ENCODE measurements at regions not wholly inside any gene's neighbourhood (a gene's known extent, or its start where the extent isn't known, plus 50 kb on each side); places are given as distances from the start of the nearest gene placed in this dataset.
"Not testable (repeated sequence)": the region's sequence is repeated elsewhere in the genome, so short reads cannot be mapped to it uniquely, and the experiment has no call there.

DNA sequence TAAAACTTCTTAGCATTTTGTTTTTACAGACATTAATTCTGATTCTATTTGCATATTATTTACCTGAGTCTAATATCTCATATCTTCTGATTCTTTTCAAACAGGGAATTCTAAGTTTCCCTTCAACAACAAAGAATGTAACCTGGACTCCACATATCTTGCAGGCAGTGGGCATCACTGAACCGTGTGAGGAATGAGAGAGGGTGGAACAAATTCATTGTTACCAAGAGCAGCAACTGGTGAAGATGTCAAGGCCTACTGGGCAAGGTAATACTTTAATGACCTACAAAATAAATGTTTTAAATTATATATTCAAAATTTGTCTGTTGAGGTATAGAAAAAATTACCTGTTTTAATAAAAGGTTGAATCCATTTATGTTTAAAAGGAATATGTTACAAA is 455.3 kb upstream of the TUSC1 start:
- WGBS, 2 donors: 75 to 81% methylated on average over 1 of the region's 1 CpG

DNA sequence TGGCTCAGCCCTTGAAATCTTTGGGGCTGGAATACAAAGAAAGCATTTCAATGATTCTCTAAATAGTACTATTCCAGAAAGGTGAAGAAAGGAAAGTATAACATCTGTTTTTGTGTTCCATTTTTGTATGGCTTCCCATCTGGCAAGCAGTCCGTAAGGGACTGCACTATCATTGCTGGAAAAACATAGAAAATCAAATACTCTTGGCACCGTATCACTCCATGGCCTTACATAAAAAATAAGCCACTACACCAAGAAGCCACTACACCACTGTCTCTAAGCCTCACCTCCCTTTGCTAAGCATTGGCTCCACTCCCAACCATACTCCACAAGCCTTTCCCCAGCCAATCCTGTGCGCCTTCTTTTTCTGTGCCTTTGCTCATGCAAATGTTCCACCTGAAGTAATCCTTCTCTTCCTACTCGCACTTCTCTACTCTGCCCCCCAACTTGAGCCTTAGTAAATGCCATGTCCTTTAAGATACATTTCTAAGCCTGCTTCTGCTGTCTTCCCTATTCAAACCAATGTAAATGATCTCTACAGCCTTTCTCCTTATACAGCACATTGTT is 454.6 kb upstream of the TUSC1 start:
- intact Hi-C loops (cut with DNase I; ENCODE audit: low total_unique reads): no loop called here
- H3K9me3 ChIP-seq: no peaks in the 10 kb centered on the region
- no peak for DNase-seq

More for the DNA sequence above, 455.3 kb upstream of the TUSC1 start:
- Histone ChIP-seq H3K9me3 (no peaks in the 10 kb centered on the region), H3K4me1 (no peaks in the 10 kb centered on the region), H3K36me3 (ENCODE audit: low read depth, missing control alignments) (no peaks in the 10 kb centered on the region), H3K4me3 (no peak overlapping the region), H3K27ac (no peak overlapping the region), H3K27me3 (no peaks in the 10 kb centered on the region)
- intact Hi-C loops (cut with DNase I; ENCODE audit: low total_unique reads): no loop called here
- TF ChIP-seq, protein P1, sequence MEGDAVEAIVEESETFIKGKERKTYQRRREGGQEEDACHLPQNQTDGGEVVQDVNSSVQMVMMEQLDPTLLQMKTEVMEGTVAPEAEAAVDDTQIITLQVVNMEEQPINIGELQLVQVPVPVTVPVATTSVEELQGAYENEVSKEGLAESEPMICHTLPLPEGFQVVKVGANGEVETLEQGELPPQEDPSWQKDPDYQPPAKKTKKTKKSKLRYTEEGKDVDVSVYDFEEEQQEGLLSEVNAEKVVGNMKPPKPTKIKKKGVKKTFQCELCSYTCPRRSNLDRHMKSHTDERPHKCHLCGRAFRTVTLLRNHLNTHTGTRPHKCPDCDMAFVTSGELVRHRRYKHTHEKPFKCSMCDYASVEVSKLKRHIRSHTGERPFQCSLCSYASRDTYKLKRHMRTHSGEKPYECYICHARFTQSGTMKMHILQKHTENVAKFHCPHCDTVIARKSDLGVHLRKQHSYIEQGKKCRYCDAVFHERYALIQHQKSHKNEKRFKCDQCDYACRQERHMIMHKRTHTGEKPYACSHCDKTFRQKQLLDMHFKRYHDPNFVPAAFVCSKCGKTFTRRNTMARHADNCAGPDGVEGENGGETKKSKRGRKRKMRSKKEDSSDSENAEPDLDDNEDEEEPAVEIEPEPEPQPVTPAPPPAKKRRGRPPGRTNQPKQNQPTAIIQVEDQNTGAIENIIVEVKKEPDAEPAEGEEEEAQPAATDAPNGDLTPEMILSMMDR (IDR thresholded peaks at IDR 0.05): no peak
- no peak for TF ChIP-seq POLR2A (IDR thresholded peaks at IDR 0.05)
- no peak for DNase-seq

DNA sequence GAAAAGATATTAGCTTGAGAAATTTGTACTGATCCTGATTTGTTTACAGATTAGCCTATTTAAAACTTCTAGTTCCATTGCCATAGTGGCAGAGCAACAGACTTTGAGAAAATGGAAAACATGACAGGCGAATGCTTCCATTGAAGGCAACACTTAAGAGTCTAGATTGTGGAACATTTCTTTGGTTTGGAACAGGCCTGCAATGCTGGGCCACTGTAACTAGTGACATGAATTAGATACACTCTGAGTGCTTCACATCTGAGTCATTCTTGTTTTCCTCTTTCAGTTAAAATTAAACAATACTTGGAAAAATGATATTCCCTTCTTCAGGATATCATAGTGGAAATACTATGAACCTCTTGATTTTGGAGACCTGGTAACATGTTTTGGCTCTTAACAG is 453.6 kb upstream of the TUSC1 start:
- WGBS, 2 donors: 84 to 85% methylated on average over 1 of the region's 1 CpG
- TF ChIP-seq POLR2A (IDR thresholded peaks at IDR 0.05): no peak
- TF ChIP-seq, protein P1 (IDR thresholded peaks at IDR 0.05): no peak

More for the DNA sequence above, 454.6 kb upstream of the TUSC1 start:
- TF ChIP-seq, protein P1 (IDR thresholded peaks at IDR 0.05): no peak
- no peak for TF ChIP-seq POLR2A (IDR thresholded peaks at IDR 0.05)
- H3K4me1 ChIP-seq: no peaks in the 10 kb centered on the region
- H3K36me3 ChIP-seq (ENCODE audit: low read depth, missing control alignments): no peaks in the 10 kb centered on the region
- no peaks in the 10 kb centered on the region for H3K27me3 ChIP-seq
- H3K27ac ChIP-seq: no peak overlapping the region
- H3K4me3 ChIP-seq: no peak overlapping the region
- 76 to 83% methylated on average over 4 of the region's 4 CpGs for WGBS, 2 donors

DNA sequence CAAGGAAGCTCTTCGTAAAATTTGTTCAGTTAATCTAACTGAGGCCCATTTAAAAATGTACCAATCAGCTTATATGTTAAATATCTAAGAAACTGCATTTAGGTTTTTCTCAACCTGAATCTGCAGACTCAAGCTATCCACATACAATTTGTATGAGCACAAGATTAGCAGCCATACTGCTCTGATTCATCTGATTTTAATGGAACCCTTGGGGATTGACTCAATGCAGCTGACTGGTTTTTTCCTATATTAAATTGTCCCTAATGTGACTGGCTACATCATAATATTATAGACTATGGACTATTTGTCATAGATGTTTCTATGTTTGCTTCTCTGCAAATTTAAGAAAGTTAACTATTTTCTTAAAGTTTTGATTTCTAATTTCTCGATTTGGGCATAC is 451.0 kb upstream of the TUSC1 start:
- Histone ChIP-seq H3K4me3 (no peak overlapping the region), H3K27ac (no peak overlapping the region), H3K9me3 (no peaks in the 10 kb centered on the region), H3K4me1 (no peaks in the 10 kb centered on the region), H3K27me3 (no peaks in the 10 kb centered on the region), H3K36me3 (ENCODE audit: low read depth, missing control alignments) (no peaks in the 10 kb centered on the region)
- intact Hi-C loops (cut with DNase I; ENCODE audit: low total_unique reads): no loop called here
- TF ChIP-seq POLR2A (IDR thresholded peaks at IDR 0.05): no peak
- TF ChIP-seq, protein P1 (IDR thresholded peaks at IDR 0.05): no peak
- DNase-seq: no peak
- WGBS, 2 donors: 92 to 95% methylated on average over 2 of the region's 2 CpGs

More for the DNA sequence above, 453.6 kb upstream of the TUSC1 start:
- no peaks in the 10 kb centered on the region for H3K36me3 ChIP-seq (ENCODE audit: low read depth, missing control alignments)
- DNase-seq: no peak
- no peaks in the 10 kb centered on the region for H3K27me3 ChIP-seq
- no peaks in the 10 kb centered on the region for H3K9me3 ChIP-seq
- intact Hi-C loops (cut with DNase I; ENCODE audit: low total_unique reads): no loop called here
- H3K27ac ChIP-seq: no peak overlapping the region
- H3K4me3 ChIP-seq: no peak overlapping the region
- no peaks in the 10 kb centered on the region for H3K4me1 ChIP-seq

DNA sequence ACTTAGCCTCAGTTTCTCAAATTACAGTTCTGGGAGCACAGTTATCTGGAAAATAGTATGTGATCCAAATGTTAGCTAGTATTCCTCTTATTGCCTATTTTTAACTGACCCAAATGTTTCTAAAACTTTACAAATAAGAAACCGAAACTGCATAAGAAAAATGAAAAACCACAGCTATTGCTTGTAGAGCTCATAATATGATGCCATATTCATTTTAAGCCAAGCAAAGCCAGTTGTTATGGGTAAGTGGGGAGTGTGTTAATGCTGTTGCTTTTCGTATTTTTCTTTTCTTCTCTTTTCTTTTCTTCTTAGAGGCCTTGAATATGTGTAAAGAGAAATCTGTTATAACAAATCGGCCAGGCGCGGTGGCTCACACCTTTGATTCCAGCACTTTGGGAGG is 447.4 kb upstream of the TUSC1 start:
- Histone ChIP-seq H3K36me3 (ENCODE audit: low read depth, missing control alignments) (no peaks in the 10 kb centered on the region), H3K27ac (no peak overlapping the region), H3K4me1 (no peaks in the 10 kb centered on the region), H3K9me3 (no peaks in the 10 kb centered on the region), H3K27me3 (no peaks in the 10 kb centered on the region), H3K4me3 (no peak overlapping the region)
- DNase-seq: no peak
- 88 to 90% methylated on average over 5 of the region's 5 CpGs for WGBS, 2 donors
- intact Hi-C loops (cut with DNase I; ENCODE audit: low total_unique reads): no loop called here
- TF ChIP-seq, protein P1 (IDR thresholded peaks at IDR 0.05): no peak
- TF ChIP-seq POLR2A (IDR thresholded peaks at IDR 0.05): no peak

DNA sequence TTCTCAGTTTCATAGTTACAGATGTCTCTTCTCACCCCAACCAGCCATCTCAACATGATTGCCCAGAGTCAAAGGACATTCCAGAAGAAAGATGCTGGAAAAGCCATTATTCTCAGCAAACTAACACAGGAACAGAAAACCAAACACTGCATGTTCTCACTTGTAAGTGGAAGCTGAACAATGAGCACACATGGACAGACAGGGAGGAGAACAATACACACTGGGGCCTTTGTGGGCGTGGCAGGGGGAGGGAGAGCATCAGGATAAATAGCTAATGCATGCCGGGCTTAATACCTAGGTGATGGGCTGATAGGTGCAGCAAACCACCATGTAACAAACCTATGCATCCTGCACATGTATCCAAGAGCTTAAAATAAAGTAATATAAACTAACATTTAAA is 437.8 kb upstream of the TUSC1 start:
- DNase-seq; H3K9me3 ChIP-seq; H3K4me3 ChIP-seq; H3K4me1 ChIP-seq; H3K27ac ChIP-seq; intact Hi-C loops (cut with DNase I; ENCODE audit: low total_unique reads); H3K27me3 ChIP-seq; H3K36me3 ChIP-seq (ENCODE audit: low read depth, missing control alignments): not testable (repeated sequence)
- WGBS, 2 donors: 57 to 61% methylated on average over 2 of the region's 2 CpGs

Measured in testis (tissue), 2 donors.